ENCODE measurements at regions not wholly inside any gene's neighbourhood (a gene's known extent, or its start where the extent isn't known, plus 50 kb on each side); places are given as distances from the start of the nearest gene placed in this dataset.
A peak's percentile ranks its signal among the peaks of the same experiment; 100 is the strongest.
"Not testable (repeated sequence)": the region's sequence is repeated elsewhere in the genome, so short reads cannot be mapped to it uniquely, and the experiment has no call there.

- DNase-seq = no peak
These were observed 426.5 kb downstream of the IRX1 start for GRCh38 chr5:4022056-4022670.

GRCh38 chr5:4023091-4023752, 427.6 kb downstream of the IRX1 start:
- DNase-seq = peak; percentile 66

- DNase-seq = no peak
These were observed 428.2 kb downstream of the IRX1 start for GRCh38 chr5:4023753-4024335.

GRCh38 chr5:4027088-4027734, 431.6 kb downstream of the IRX1 start:
- DNase-seq = no peak

GRCh38 chr5:4028384-4028783, 432.8 kb downstream of the IRX1 start:
- DNase-seq = no peak

GRCh38 chr5:4033546-4033945, 437.9 kb downstream of the IRX1 start:
- DNase-seq = not testable (repeated sequence)

- no peak for DNase-seq
These were observed 441.2 kb downstream of the IRX1 start for GRCh38 chr5:4036861-4037260.

- no peak for DNase-seq
These were observed 443.4 kb downstream of the IRX1 start for GRCh38 chr5:4038994-4039393.

- DNase-seq = no peak
These were observed 446.7 kb downstream of the IRX1 start for GRCh38 chr5:4042311-4042710.

- no peak for DNase-seq
These were observed 447.5 kb downstream of the IRX1 start for GRCh38 chr5:4043135-4043534.

- DNase-seq = no peak
These were observed 449.2 kb downstream of the IRX1 start for GRCh38 chr5:4044881-4045280.

GRCh38 chr5:4048398-4048797, 452.8 kb downstream of the IRX1 start:
- DNase-seq = no peak

GRCh38 chr5:4050203-4050602, 454.6 kb downstream of the IRX1 start:
- DNase-seq = no peak

GRCh38 chr5:4053136-4053535, 457.5 kb downstream of the IRX1 start:
- DNase-seq = no peak

- DNase-seq = no peak
These were observed 458.5 kb downstream of the IRX1 start for GRCh38 chr5:4054092-4054491.

- no peak for DNase-seq
These were observed 463.3 kb downstream of the IRX1 start for GRCh38 chr5:4058899-4059298.

- no peak for DNase-seq
These were observed 470.1 kb downstream of the IRX1 start for GRCh38 chr5:4065472-4066320.

- no peak for DNase-seq
These were observed 472.5 kb downstream of the IRX1 start for GRCh38 chr5:4068171-4068570.

- no peak for DNase-seq
These were observed 482.9 kb downstream of the IRX1 start for GRCh38 chr5:4078544-4078943.

GRCh38 chr5:4079831-4080230, 484.2 kb downstream of the IRX1 start:
- DNase-seq = no peak

- DNase-seq = no peak
These were observed 484.7 kb downstream of the IRX1 start for GRCh38 chr5:4080370-4080769.

GRCh38 chr5:4081059-4081458, 485.4 kb downstream of the IRX1 start:
- DNase-seq = no peak

GRCh38 chr5:4081466-4081865, 485.8 kb downstream of the IRX1 start:
- no peak for DNase-seq

All from right forelimb (tissue), 1 donor.